ENCODE measurements at regions not wholly inside any gene's neighbourhood (a gene's known extent, or its start where the extent isn't known, plus 50 kb on each side); places are given as distances from the start of the nearest gene placed in this dataset.

DNA sequence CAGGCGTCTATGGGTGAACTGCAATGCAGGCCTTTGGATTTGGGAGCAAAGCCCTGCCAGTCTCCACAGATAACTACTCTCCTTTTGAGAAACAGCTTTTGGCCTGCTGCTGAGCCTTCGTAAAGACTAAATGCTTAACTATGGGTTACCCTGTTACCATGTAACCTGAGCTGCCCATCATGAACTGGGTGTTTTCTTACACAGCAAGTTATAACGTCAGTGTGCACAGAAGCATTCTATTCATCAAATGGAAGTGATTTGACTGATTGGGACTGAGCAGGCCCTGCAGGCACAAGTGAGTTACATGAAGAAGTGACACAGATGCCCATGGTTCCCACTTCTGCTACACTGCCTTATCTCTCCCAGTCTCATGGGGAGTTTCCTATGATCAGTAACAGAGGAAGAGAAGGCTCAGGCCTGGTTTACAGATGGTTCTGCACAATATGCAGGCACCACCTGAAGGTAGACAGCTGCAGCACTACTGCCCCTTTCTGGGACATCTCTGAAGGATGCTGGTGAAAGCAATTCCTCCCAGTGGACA is 319.1 kb downstream of the CD83 start:
- intact Hi-C loops (cut with DNase I) = no loop called here
- no peak for TF ChIP-seq POLR2A (IDR thresholded peaks at IDR 0.05)
- TF ChIP-seq, protein P1, sequence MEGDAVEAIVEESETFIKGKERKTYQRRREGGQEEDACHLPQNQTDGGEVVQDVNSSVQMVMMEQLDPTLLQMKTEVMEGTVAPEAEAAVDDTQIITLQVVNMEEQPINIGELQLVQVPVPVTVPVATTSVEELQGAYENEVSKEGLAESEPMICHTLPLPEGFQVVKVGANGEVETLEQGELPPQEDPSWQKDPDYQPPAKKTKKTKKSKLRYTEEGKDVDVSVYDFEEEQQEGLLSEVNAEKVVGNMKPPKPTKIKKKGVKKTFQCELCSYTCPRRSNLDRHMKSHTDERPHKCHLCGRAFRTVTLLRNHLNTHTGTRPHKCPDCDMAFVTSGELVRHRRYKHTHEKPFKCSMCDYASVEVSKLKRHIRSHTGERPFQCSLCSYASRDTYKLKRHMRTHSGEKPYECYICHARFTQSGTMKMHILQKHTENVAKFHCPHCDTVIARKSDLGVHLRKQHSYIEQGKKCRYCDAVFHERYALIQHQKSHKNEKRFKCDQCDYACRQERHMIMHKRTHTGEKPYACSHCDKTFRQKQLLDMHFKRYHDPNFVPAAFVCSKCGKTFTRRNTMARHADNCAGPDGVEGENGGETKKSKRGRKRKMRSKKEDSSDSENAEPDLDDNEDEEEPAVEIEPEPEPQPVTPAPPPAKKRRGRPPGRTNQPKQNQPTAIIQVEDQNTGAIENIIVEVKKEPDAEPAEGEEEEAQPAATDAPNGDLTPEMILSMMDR (IDR thresholded peaks at IDR 0.05) = no peak
- Histone ChIP-seq H3K4me3 (no peak overlapping the region), H3K4me1 (no peaks in the 10 kb centered on the region), H3K36me3 (replicated peaks in 1 of 2; ENCODE audit: insufficient read depth in 1 of 2, low read depth in 2 of 2) (no peaks in the 10 kb centered on the region), H3K9me3 (no peaks in the 10 kb centered on the region), H3K27ac (no peak overlapping the region), H3K27me3 (no peaks in the 10 kb centered on the region)
- 71 to 73% methylated on average over 2 to 3 of the region's 3 CpGs for WGBS, 2 donors
- no peak for ATAC-seq
- DNase-seq = no peak

DNA sequence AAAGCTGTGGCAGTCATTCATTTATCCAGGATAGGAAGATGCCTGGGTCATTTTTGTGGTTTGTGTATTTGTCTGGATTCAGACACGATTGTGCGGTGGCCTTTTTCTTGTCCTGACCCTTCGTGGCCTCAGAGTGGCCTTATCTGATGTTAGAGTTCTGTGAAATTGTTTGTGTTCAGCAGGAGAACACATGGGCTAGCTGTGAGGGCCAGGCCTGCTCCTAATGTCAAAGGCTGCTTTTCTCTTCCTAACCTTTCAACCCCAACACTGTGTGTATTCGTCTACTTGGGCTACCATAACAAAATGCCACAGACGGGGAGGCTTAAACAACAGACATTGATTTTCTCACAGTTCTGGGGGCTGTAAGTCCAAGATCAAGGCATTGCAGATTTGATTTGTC is 321.8 kb downstream of the CD83 start:
- Histone ChIP-seq H3K27me3 (no peaks in the 10 kb centered on the region), H3K4me3 (no peak overlapping the region), H3K9me3 (no peaks in the 10 kb centered on the region), H3K27ac (no peak overlapping the region), H3K36me3 (replicated peaks in 1 of 2; ENCODE audit: insufficient read depth in 1 of 2, low read depth in 2 of 2) (no peaks in the 10 kb centered on the region), H3K4me1 (no peaks in the 10 kb centered on the region)
- ATAC-seq = no peak
- WGBS, 2 donors = 72 to 78% methylated on average over 5 of the region's 5 CpGs
- intact Hi-C loops (cut with DNase I) = no loop called here
- TF ChIP-seq POLR2A (IDR thresholded peaks at IDR 0.05) = no peak
- TF ChIP-seq, protein P1 (IDR thresholded peaks at IDR 0.05) = no peak
- no peak for DNase-seq

DNA sequence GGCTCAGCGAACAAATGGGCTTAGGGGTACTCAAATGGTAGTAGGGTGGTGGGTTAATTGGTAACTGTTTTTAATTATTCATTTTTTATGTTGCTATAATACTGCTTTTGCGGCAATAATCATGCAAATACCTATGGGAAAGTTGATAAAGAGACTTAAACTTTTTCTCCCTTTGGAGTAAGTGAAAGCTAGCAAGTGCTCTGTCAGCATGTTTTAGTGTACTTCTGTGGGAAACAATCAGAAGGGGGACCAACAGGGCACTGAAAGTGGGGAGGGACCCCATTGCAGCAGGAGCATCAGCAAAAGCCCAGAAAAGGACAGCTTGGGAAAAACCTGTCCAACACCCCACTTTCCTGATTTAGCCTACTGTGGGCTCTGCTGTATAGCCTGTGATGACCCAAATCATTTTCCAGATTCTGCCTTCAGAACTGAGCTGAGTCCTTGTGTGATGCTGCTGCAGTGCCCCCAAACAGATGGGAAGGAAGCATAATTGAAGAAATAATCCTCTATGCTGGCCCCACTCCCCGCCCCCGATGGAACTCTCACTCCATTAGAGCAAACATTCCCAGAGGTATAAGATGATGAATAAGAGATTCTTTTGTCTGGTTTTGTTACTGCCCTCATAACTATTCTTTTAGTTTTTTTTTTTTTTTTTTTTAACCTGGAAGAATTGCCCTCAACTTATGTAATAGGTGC is 322.8 kb downstream of the CD83 start:
- intact Hi-C loops (cut with DNase I) = no loop called here
- TF ChIP-seq POLR2A (IDR thresholded peaks at IDR 0.05) = no peak
- TF ChIP-seq, protein P1 (IDR thresholded peaks at IDR 0.05) = no peak
- Histone ChIP-seq H3K4me3 (no peak overlapping the region), H3K4me1 (no peaks in the 10 kb centered on the region), H3K27ac (no peak overlapping the region), H3K36me3 (replicated peaks in 1 of 2; ENCODE audit: insufficient read depth in 1 of 2, low read depth in 2 of 2) (no peaks in the 10 kb centered on the region), H3K27me3 (no peaks in the 10 kb centered on the region), H3K9me3 (no peaks in the 10 kb centered on the region)
- WGBS, 2 donors = 79 to 82% methylated on average over 4 of the region's 4 CpGs
- DNase-seq = no peak
- ATAC-seq = no peak

DNA sequence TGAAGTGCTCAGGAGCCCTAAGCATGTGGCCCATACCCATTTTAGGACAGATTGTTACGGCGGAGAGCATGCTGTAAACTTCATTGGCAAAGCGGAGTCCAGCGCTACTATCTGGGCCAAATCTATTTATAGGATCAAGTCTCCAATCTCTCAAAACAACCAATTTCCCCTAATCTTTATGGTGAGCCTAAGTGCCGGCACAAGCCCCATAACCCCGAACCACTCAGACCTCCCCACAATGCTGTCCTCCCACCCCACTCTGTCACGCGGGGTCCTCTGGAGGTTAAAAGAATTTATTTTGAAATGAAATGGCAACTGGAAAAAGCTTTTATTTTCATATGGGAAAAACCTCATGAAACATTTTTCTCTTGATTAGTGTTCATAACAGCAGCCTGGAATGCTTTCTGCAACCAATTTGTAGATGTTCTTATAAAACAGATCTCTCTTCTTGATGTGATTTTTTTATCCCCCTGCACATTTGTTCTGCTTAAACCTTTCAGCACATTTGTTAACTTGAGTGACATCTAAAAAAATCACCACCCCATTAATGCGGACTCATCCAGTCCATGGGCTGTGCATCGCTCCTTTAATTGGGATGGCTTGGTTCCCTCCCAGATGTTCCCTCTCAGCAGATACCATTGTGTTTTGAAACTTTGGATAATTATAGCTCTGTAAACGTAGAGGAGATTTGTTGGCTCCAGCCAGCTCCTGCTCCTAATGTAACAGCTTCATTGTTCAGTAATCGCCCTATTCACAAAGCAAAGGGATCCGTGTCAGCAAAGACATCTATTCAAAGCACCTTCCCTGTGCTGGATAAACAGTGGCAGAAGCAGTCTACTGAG is 323.6 kb downstream of the CD83 start:
- ATAC-seq (no peak), DNase-seq (no peak)
- Histone ChIP-seq H3K27ac (peak overlapping the region in 1 of 4 donors; percentile 12), H3K4me1 (no peaks in the 10 kb centered on the region), H3K4me3 (no peak overlapping the region), H3K27me3 (no peaks in the 10 kb centered on the region), H3K36me3 (replicated peaks in 1 of 2; ENCODE audit: insufficient read depth in 1 of 2, low read depth in 2 of 2) (no peaks in the 10 kb centered on the region), H3K9me3 (no peaks in the 10 kb centered on the region)
- intact Hi-C loops (cut with DNase I) = no loop called here
- TF ChIP-seq POLR2A (IDR thresholded peaks at IDR 0.05) = no peak
- TF ChIP-seq, protein P1 (IDR thresholded peaks at IDR 0.05) = no peak
- WGBS, 2 donors = 70 to 75% methylated on average over 13 of the region's 13 CpGs

Data from body of pancreas (tissue), 4 donors.